GM12891 (cell line): ENCODE measurements at regions not wholly inside any gene's neighbourhood (a gene's known extent, or its start where the extent isn't known, plus 50 kb on each side); places are given as distances from the start of the nearest gene placed in this dataset.
A peak's percentile ranks its signal among the peaks of the same experiment; 100 is the strongest.

Experiments
- DNase-seq: peaks from one replicate; pipeline ENCODE4 v3.0.0; 2011; ENCODE audit warnings: low spot score; ENCODE audit not compliant: insufficient read length
- FAIRE-seq: peaks from 2 replicates; lab custom pipeline; 2011; peaks lifted over from hg19 to GRCh38; lab: Jason Lieb, UNC
- PAX5 ChIP-seq: IDR thresholded peaks from 2 replicates; pipeline ENCODE4 v1.6.1; 2011; ENCODE audit warnings: low read length, moderate library complexity, mild to moderate bottlenecking; ENCODE audit not compliant: insufficient read depth, severe bottlenecking
- POLR2A ChIP-seq: IDR thresholded peaks from 2 replicates; pipeline ENCODE4 v1.6.1; 2011; ENCODE audit warnings: low read depth, low read length, control low read depth
- POLR2AphosphoS5 ChIP-seq: IDR thresholded peaks from 2 replicates; pipeline ENCODE4 v1.6.1; 2011; ENCODE audit warnings: low read depth, low read length, control low read depth
- POU2F2 ChIP-seq: IDR thresholded peaks from 2 replicates; pipeline ENCODE4 v1.6.1; 2011; ENCODE audit warnings: low read depth, mild to moderate bottlenecking, control low read depth, low read length, moderate library complexity
- SPI1 ChIP-seq: IDR thresholded peaks from 2 replicates; pipeline ENCODE4 v1.6.1; 2011; ENCODE audit warnings: low read depth, low read length, control low read depth
- TAF1 ChIP-seq: IDR thresholded peaks from 2 replicates; pipeline ENCODE4 v1.6.1; 2011; ENCODE audit warnings: low read depth, low read length, control low read depth

DNA sequence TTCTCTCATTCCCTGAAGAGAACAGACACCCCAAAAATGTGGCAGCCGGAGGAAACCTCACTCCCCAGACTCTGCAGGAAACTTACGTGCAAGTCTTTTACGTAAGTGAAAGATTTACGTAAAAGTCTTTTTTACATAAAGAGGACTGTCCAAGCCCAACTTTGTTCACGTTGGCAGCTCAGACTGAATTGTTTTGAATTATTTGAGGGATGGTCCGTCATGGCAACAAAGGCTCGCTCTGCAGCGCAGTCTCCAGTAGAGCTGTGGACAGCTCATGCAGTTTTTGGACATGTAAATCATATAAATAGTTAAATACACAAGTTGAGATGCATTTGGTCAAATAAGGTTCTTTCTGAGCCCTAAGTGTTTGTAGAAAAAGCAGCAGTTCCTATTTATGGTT, 394.8 kb downstream of the QKI start:
- no peak for DNase-seq
- no peak for FAIRE-seq
- TF ChIP-seq PAX5 (no peak), POLR2A (no peak), POU2F2 (no peak), SPI1 (no peak), TAF1 (no peak), POLR2AphosphoS5 (no peak)

DNA sequence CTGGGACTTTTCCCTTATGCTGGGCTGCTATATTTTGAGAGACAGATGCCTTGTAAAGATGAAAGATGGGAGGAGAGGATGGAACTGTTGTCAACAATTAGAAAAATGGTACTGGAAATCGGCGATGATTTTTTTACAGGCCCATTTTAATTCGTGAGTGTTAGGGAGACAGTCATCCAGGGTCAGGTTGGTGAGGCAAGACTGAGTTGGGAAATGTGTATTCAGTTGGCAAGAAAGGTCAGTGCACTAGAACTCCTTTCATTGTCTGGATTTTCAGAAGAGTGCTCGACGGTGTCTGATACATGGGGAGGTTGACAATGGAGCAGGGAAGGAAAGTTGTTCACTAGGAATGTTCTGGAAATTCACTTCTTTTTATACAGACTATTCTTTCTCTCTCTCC, 394.4 kb downstream of the QKI start:
- no peak for TF ChIP-seq POLR2AphosphoS5
- no peak for TF ChIP-seq POU2F2
- no peak for TF ChIP-seq POLR2A
- DNase-seq (no peak), FAIRE-seq (peak; percentile 66)

DNA sequence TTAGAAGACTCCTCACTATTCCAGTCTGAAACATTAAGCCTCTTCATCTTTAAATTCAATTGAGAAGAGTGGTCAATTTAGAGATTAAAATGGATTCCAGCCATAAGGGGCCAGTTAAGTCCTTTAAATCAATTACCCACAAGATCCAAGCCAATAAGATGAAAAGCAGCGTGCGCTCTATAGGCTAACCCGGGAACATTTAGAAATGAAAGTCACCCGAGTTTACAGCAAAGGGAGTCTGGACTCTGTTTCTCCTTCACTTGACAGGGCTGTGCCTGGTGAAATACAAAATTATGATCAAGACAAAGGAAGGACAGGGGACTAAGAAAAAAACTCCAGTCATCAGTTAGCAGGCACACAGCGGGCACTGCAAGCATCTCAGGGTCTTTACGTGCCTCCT, 393.7 kb downstream of the QKI start:
- TF ChIP-seq PAX5, result no peak
- no peak for TF ChIP-seq POU2F2
- no peak for TF ChIP-seq SPI1
- TF ChIP-seq TAF1, result no peak
- TF ChIP-seq POLR2A, result no peak
- TF ChIP-seq POLR2AphosphoS5, result no peak
- no peak for FAIRE-seq
- DNase-seq, result no peak

DNA sequence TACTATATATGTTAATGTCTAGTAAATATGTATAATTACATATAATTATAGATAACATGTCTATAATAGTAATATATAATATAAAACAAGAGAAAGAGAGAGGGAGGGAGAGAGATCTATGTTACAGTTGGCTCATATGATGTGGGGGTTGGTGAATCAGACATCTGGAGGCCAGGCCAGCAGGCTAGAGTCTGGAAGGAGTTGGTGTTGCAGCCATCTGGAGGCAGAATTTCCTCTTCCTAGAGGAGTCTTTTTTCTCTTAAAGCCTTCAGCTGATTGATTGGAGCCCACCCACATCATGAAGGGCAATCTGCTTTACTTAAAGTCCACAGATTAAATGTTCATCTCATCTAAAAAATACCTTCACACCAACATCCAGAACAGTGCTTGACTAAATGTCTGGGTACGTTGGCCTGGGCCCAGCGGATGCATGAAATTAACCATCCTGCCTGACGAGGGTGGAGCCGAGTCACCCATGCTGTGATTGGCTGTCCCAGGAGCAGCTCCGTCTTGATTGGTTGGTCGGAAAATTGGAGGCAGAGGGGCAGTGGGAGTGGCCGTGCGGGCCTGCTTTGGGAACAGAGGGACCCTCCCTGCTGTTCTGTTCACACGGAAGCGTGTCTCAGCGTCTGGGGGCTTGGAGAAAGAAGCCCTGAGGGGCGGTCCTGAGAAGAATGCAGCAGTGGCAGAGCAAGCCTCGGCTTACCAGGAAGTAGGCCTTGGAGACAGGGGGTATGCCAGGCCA, 392.4 kb downstream of the QKI start:
- DNase-seq (no peak), FAIRE-seq (no peak)
- no peak for TF ChIP-seq SPI1
- TF ChIP-seq TAF1, result no peak
- TF ChIP-seq POLR2AphosphoS5, result no peak
- no peak for TF ChIP-seq POLR2A
- TF ChIP-seq PAX5, result no peak
- no peak for TF ChIP-seq POU2F2

DNA sequence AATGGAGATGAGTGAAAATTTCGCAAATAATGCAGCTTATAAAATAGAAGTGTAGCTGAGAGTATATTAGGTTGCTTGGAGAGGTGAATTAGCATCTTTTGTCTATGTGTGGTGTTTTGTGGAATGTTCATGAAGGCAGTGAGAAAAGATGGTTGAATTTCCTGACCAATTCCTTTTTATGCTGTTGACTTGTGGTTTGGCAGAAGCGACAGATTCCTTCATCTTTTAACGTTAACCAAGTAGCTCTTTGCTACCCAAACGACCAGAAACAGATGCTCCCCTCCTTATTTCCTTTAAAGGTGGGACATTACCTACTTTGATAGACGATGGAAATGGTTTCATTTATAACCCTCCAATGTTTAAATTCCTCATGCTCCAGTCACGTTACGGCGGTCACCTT, 390.5 kb downstream of the QKI start:
- DNase-seq, result no peak
- no peak for TF ChIP-seq TAF1
- no peak for FAIRE-seq

DNA sequence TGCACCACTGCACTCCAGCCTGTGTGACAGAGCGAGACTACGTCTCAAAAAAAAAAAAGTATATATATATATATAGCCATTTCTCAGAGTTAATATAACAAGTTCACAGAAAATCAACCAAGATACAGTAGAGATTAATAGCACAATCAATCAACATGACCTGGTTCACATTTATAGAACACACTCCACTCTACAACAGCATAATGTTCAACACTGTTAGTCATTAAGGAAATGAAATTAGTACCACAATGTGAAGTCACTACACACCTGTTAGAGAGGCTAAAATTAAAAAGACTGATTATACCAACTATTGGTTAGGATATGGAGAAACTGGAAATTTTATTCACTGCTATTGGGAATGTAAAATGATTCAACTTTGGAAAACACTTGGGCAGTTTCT, 387.7 kb downstream of the QKI start:
- TF ChIP-seq TAF1 (no peak), POU2F2 (no peak), PAX5 (no peak), POLR2AphosphoS5 (no peak), POLR2A (no peak), SPI1 (no peak)
- FAIRE-seq (no peak), DNase-seq (no peak)

DNA sequence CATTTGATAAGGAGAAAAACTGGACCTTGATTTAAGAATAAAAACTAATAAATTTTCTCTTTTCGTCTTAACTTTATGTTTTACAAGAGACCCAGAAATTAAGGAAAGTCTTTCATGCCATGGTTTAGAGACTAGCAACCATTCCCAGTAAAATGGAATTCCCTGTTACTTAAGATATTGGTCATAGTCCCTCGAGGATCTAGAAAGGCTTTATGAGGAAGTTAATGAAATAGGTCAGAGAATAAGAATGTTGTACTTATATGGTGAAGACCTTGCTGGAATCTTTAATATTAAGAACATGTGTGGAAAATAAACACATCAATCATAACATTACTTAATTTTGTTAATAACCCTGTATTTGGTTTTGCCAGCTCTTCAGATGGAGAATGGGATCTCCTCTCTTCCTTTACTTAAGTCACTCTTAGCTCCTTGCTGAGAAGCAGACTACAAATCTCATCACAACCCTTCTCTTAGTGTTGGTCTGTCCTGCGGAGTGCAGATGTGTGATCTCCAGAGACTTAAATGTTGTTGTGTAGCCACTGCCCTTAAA, 382.9 kb downstream of the QKI start:
- no peak for FAIRE-seq
- no peak for DNase-seq
- TF ChIP-seq PAX5, result no peak

DNA sequence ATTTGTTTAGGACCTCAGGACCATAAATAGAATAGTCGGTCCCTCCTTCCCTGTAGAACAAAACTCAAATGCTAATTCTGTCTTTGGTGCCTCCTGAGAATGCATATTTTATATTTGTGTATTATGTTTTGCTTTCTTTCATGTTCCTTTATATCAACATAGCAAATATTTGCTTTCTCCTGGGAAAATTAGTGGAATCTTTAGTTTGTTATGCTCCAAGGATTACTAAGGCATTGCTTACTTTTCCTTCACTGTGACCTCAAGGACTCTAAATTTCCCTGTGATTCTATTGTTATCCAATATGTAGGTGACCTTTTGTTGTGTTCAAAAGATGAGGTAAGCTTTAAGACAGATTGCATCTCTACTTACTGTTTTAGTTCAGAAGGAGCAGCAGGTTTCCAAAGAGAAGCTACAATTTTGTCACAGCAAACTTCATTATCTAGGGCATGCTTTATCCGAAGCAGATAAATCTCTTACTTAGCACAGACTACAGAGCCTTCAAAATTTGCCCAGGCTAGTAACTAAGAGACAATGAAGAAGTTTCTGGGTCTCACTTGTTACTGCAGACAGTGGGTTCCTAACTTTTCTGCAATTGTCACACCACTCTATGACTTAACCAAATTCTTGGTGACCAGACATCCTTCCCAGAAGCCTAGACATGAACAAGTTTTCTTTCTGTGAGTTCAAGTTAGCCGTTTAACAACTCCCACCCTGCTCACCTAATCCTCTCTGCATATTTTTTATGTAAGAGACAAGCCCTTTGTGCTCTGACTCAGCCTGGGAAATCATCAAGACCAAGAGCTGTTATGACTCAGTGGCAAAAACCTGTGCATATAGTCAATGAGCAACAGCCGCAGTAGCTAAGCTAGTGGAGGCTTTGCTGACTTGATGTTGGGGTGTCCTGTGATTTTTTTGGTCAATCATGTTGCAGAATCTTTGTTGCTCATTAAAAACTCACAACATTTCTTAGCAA, 378.8 kb downstream of the QKI start:
- DNase-seq, result no peak
- TF ChIP-seq TAF1 (no peak), POU2F2 (peak; percentile 70)
- FAIRE-seq, result peak; percentile 88

DNA sequence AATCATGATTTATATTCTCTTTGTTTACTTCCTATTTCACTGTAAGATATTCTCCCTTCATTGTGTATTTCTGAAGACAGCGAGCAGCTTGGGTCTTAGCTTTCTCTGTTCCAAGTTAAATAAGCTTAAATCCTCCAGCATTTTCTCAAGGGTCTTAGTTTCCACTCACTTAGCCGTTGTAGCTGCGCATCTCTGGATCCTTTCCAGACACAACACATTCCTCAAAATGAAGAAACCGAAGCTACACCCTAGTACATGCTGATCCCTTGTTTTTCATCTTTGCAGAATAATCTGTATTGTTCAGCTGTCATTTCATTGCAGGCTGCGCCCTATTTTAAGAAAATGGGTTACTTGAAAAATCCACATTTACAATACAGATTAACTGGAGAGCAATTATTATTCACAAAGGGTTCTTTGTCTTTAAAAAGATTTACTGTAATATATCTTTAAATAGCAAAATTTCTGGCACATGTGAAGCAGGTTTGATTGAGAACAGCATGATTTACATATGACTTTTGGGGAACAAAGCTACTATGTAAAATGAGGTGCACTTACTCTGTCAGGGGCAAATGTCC, 375.8 kb downstream of the QKI start:
- DNase-seq (no peak), FAIRE-seq (no peak)
- no peak for TF ChIP-seq TAF1
- TF ChIP-seq PAX5, result no peak
- TF ChIP-seq POU2F2, result no peak
- TF ChIP-seq SPI1, result no peak
- TF ChIP-seq POLR2AphosphoS5, result no peak
- no peak for TF ChIP-seq POLR2A

DNA sequence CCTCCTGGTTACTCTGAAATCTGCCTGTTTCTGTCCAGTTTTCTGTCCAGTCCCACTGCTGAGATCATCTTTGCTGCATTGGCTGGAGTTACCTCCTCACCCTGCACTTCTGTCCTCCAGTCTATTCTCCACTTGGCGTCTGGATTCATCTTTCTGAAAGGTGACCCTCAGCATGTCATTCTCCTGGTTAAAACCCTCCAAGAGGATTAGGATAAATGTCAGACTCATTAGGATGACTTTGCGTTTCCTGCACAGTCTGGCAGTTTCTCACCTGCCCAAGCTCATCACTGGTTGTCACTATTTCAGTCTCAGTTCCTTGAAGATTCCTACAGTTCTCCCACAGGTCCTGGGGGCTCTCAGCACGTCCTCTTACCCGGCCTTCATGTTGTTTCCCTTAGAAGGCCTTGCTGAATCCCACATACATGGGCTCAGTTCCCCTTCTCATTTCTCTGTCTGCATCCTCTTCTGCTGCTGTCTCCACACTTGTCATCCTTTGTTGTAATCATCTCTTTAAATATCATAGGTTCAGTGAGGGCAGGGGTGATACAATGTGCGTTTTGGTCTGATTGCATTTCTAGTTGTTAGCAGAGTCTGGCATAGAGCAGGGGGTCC, 374.8 kb downstream of the QKI start:
- FAIRE-seq (peak; percentile 51), DNase-seq (no peak)
- TF ChIP-seq PAX5, result no peak
- TF ChIP-seq SPI1, result peak; percentile 67
